Mesenchymal stem cell (in vitro differentiated cells and primary cell): ENCODE measurements at regions not wholly inside any gene's neighbourhood (a gene's known extent, or its start where the extent isn't known, plus 50 kb on each side); places are given as distances from the start of the nearest gene placed in this dataset.

Source experiments
- DNase-seq: peaks from one replicate; pipeline ENCODE4 v3.0.0-alpha.2; 2013
- H2AFZ ChIP-seq: one replicate; pipeline ENCODE4 v1.6.1; 2013; ENCODE audit warnings: low read depth, mild to moderate bottlenecking, control low read depth, inconsistent platforms, low read length, moderate library complexity
- H2AK5ac ChIP-seq: 2 replicates; pipeline ENCODE4 v1.6.1; 2013; ENCODE audit warnings: low read length, moderate library complexity, mild to moderate bottlenecking, inconsistent platforms; ENCODE audit not compliant: severe bottlenecking
- H2BK120ac ChIP-seq: one replicate; pipeline ENCODE4 v1.6.1; 2013; ENCODE audit warnings: low read depth, mild to moderate bottlenecking, inconsistent platforms, low read length, moderate library complexity
- H2BK12ac ChIP-seq, 2 experiments: one replicate each; pipeline ENCODE4 v1.6.1; 2013; ENCODE audit warnings: inconsistent platforms in 2 of 2, low read length in 2 of 2, mild to moderate bottlenecking in 2 of 2, moderate library complexity in 2 of 2, control low read depth in 1 of 2
- H2BK15ac ChIP-seq: one replicate; pipeline ENCODE4 v1.6.1; 2013; ENCODE audit warnings: mild to moderate bottlenecking, low read depth, inconsistent platforms; ENCODE audit not compliant: poor library complexity, severe bottlenecking
- H2BK5ac ChIP-seq: 2 replicates; pipeline ENCODE4 v1.6.1; 2013; ENCODE audit warnings: low read depth, mild to moderate bottlenecking, low read length, control low read depth, inconsistent platforms; ENCODE audit not compliant: poor library complexity, severe bottlenecking
- H3K14ac ChIP-seq, 2 experiments: one replicate each; pipeline ENCODE4 v1.6.1; 2013; ENCODE audit warnings: inconsistent platforms in 2 of 2, low read length in 2 of 2, control low read depth in 1 of 2, mild to moderate bottlenecking in 1 of 2, moderate library complexity in 1 of 2
- H3K18ac ChIP-seq, 2 experiments: one replicate each; pipeline ENCODE4 v1.6.1; 2013; ENCODE audit warnings: inconsistent platforms in 2 of 2, low read length in 2 of 2, control low read depth in 1 of 2, low read depth in 1 of 2, mild to moderate bottlenecking in 1 of 2
- H3K23ac ChIP-seq, 2 experiments: one replicate each; pipeline ENCODE4 v1.6.1; 2013; ENCODE audit warnings: inconsistent platforms in 2 of 2, low read length in 2 of 2, mild to moderate bottlenecking in 2 of 2, moderate library complexity in 2 of 2, control low read depth in 1 of 2
- H3K27ac ChIP-seq: 2 replicates; pipeline ENCODE4 v1.5.1; 2013; ENCODE audit warnings: mild to moderate bottlenecking, moderate library complexity, low read length, control low read depth, inconsistent platforms; ENCODE audit not compliant: poor library complexity, severe bottlenecking
- H3K27me3 ChIP-seq, 2 experiments: 2 replicates each; pipeline versions ENCODE4 v1.6.1 to v1.7.0; 2013; ENCODE audit warnings: low read length in 2 of 2, mild to moderate bottlenecking in 2 of 2, moderate library complexity in 2 of 2, control low read depth in 1 of 2, inconsistent platforms in 1 of 2; ENCODE audit not compliant: control insufficient read depth in 1 of 2, insufficient read depth in 1 of 2
- H3K36me3 ChIP-seq, 2 experiments: 2 replicates each; pipeline versions ENCODE4 v1.6.1 to v1.7.0; 2013; ENCODE audit warnings: low read length in 2 of 2, control low read depth in 1 of 2, inconsistent platforms in 1 of 2, low read depth in 1 of 2, mild to moderate bottlenecking in 1 of 2; ENCODE audit not compliant: insufficient read depth in 2 of 2, control insufficient read depth in 1 of 2
- H3K4ac ChIP-seq, 2 experiments: one replicate each; pipeline ENCODE4 v1.6.1; 2013; ENCODE audit warnings: inconsistent platforms in 2 of 2, low read length in 2 of 2, mild to moderate bottlenecking in 2 of 2, moderate library complexity in 2 of 2, control low read depth in 1 of 2, low read depth in 1 of 2
- H3K4me1 ChIP-seq: 2 replicates; pipeline ENCODE4 v1.6.1; 2013; ENCODE audit warnings: low read depth, low read length, control low read depth; ENCODE audit not compliant: control insufficient read depth, insufficient read depth
- H3K4me2 ChIP-seq: 2 replicates; pipeline ENCODE4 v1.6.1; 2013; ENCODE audit warnings: low read length, mild to moderate bottlenecking, inconsistent platforms; ENCODE audit not compliant: poor library complexity, severe bottlenecking
- H3K4me3 ChIP-seq, 2 experiments: 2 replicates each; pipeline versions ENCODE4 v1.5.1 to v1.7.0; 2013; ENCODE audit warnings: low read length in 2 of 2, mild to moderate bottlenecking in 2 of 2, control low read depth in 1 of 2, low read depth in 1 of 2; ENCODE audit not compliant: insufficient read depth in 1 of 2
- H3K79me1 ChIP-seq: replicated peaks from 2 replicates; pipeline ENCODE4 v1.6.1; 2013; ENCODE audit warnings: mild to moderate bottlenecking, control low read depth, low read length, inconsistent platforms; ENCODE audit not compliant: poor library complexity, severe bottlenecking
- H3K9ac ChIP-seq: 2 replicates; pipeline ENCODE4 v1.7.0; 2013; ENCODE audit warnings: mild to moderate bottlenecking, low read length, moderate library complexity
- H3K9me3 ChIP-seq: 2 replicates; pipeline ENCODE4 v1.7.0; 2013; ENCODE audit warnings: mild to moderate bottlenecking, low read length; ENCODE audit not compliant: control insufficient read depth
- H4K8ac ChIP-seq: one replicate; pipeline ENCODE4 v1.6.1; 2013; ENCODE audit warnings: inconsistent platforms, mild to moderate bottlenecking, low read length, moderate library complexity
- H4K91ac ChIP-seq: one replicate; pipeline ENCODE4 v1.6.1; 2013; ENCODE audit warnings: mild to moderate bottlenecking, low read length, inconsistent platforms
- WGBS: methylation state at CpG from one replicate; pipeline ENCODE4 v1.1.7; 2013; ENCODE audit warnings: mixed read lengths; 5-methylcytosine and 5-hydroxymethylcytosine counted together

- Histone ChIP-seq H3K4me3 (no peak overlapping the region), H2BK120ac (no peak overlapping the region), H2BK12ac (no peak overlapping the region), H3K36me3 (peaks cover 0 to 2% of the 10 kb centered on the region in 2 experiments), H2BK5ac (no peak overlapping the region), H3K23ac (no peak overlapping the region), H3K4ac (no peak overlapping the region), H3K14ac (no peak overlapping the region), H3K4me2 (no peak overlapping the region), H3K9me3 (no peaks in the 10 kb centered on the region), H2BK15ac (no peak overlapping the region), H3K27ac (no peak overlapping the region), H4K91ac (peak overlapping the region; percentile 56), H3K18ac (no peak overlapping the region), H3K9ac (no peak overlapping the region), H2AK5ac (no peak overlapping the region), H2AFZ (no peak overlapping the region), H3K79me1 (no peaks in the 10 kb centered on the region), H3K27me3 (no peaks in the 10 kb centered on the region), H3K4me1 (no peaks in the 10 kb centered on the region), H4K8ac (no peak overlapping the region)
- DNase-seq: no peak
- WGBS: 97% methylated on average over 29 of the region's 29 CpGs
These were observed 67.3 kb upstream of the VWDE start for GRCh38 chr7:12470930-12471329.

DNA sequence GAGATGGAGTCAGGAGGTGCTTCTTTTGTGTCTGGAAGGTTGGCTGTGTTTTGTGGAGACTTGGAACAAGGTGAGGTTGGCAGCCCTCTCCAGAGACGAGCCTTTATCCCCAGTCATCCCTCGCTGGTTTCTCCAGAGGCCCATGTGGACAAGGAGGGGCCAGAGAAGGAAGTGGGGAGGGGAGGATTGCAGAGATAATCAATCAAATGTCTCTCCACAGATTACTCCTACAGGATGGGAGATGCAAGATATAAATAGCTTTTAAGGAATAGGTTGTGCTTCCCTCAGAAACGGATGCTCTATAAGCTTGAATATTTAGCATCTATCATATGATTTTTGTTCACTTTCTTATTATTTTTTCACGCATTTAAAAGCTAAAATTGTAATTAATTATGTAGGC, 70.4 kb upstream of the VWDE start:
- Histone ChIP-seq H3K4me2 (no peak overlapping the region), H3K4me1 (no peaks in the 10 kb centered on the region), H2AFZ (no peak overlapping the region), H3K9me3 (no peaks in the 10 kb centered on the region), H2BK120ac (no peak overlapping the region), H3K36me3 (peaks cover 0 to 2% of the 10 kb centered on the region in 2 experiments), H2BK5ac (no peak overlapping the region), H2BK12ac (no peak overlapping the region), H4K8ac (no peak overlapping the region), H3K18ac (peak overlapping the region in 1 of 2 experiments; percentile 19), H3K4me3 (no peak overlapping the region), H3K23ac (no peak overlapping the region), H2AK5ac (no peak overlapping the region), H3K4ac (no peak overlapping the region), H3K79me1 (no peaks in the 10 kb centered on the region), H4K91ac (no peak overlapping the region), H3K27ac (no peak overlapping the region), H2BK15ac (no peak overlapping the region), H3K9ac (no peak overlapping the region), H3K14ac (no peak overlapping the region), H3K27me3 (no peaks in the 10 kb centered on the region)
- no CpG with 5 or more reads among the region's 4 CpGs for whole genome bisulfite sequencing
- no peak for DNase-seq

DNA sequence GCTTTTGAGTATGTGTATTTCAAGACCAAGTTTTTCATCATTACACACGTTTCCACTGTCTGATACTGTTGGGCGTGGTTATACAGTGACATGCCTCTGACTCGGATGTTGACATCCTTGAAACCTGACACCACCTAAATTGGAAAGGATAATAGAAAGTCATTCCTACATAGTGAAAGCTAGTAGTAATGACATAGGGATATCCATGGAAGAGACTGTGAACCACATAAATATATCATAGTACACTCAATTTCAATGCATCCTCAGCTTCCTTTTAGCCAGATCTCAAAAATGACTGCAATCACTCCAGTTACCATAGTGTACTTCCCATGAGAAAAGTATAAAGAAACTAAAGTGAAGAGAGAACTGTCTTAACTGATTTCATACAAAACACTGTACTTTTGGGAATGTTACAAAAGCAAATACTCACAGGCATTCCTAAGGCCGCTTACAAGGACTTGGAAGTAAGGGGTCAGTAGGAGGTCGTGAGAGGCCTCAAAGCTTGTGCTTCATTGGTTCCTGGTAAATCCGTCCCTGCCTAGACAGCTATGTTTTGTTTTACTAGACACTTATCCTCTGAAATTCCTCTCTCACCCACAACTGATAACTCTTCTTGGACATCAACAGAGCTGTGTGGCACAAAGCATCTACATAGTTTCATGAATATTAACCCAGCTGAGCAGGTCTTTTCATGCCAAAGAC, 71.8 kb upstream of the VWDE start:
- no peak overlapping the region for H3K27ac ChIP-seq
- H3K18ac ChIP-seq: no peak overlapping the region
- peak; percentile 87 for DNase-seq
- peak overlapping the region in 1 of 2 experiments; percentile 49 for H2BK12ac ChIP-seq
- no peak overlapping the region for H3K4me2 ChIP-seq
- no peak overlapping the region for H2BK120ac ChIP-seq
- peak overlapping the region; percentile 28 for H3K9ac ChIP-seq
- H3K23ac ChIP-seq: no peak overlapping the region
- H3K27me3 ChIP-seq: no peaks in the 10 kb centered on the region
- peaks cover 0 to 2% of the 10 kb centered on the region in 2 experiments for H3K36me3 ChIP-seq
- WGBS: 24% methylated on average over 3 of the region's 6 CpGs
- peak overlapping the region in 1 of 2 experiments; percentile 37 for H3K4ac ChIP-seq
- H3K4me3 ChIP-seq: no peak overlapping the region
- H2AFZ ChIP-seq: no peak overlapping the region
- H3K79me1 ChIP-seq: no peaks in the 10 kb centered on the region
- H3K4me1 ChIP-seq: no peaks in the 10 kb centered on the region
- no peak overlapping the region for H2BK15ac ChIP-seq
- no peak overlapping the region for H4K8ac ChIP-seq
- H3K14ac ChIP-seq: no peak overlapping the region
- H2AK5ac ChIP-seq: no peak overlapping the region
- H2BK5ac ChIP-seq: no peak overlapping the region
- no peak overlapping the region for H4K91ac ChIP-seq
- no peaks in the 10 kb centered on the region for H3K9me3 ChIP-seq

DNA sequence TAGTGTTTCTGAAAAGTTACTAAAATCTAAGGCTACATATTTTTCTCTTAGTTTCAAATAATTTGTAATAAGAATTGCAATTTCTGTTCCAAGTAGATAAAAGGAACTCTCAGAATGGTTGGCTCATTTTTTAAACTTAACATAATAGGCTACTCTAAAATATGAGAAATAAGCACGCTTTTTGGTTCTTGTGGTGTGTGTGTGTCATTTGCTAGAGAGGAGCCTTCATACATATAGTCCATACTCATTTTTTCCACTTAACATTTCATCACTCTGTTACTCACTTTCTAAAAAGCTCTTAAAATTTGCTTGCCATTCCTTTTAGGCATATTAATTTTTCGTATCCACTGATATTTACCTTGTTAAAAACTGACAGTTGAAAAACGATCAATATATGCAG, 74.0 kb upstream of the VWDE start:
- Histone ChIP-seq H3K4me3 (no peak overlapping the region), H3K4ac (no peak overlapping the region), H3K9ac (no peak overlapping the region), H4K8ac (no peak overlapping the region), H3K79me1 (no peaks in the 10 kb centered on the region), H3K23ac (no peak overlapping the region), H3K14ac (no peak overlapping the region), H3K36me3 (no peaks in the 10 kb centered on the region), H3K18ac (no peak overlapping the region), H3K4me1 (no peaks in the 10 kb centered on the region), H3K27me3 (no peaks in the 10 kb centered on the region), H2BK15ac (no peak overlapping the region), H2AK5ac (no peak overlapping the region), H3K4me2 (no peak overlapping the region), H2BK5ac (no peak overlapping the region), H3K27ac (no peak overlapping the region), H3K9me3 (no peaks in the 10 kb centered on the region), H2AFZ (no peak overlapping the region), H2BK12ac (no peak overlapping the region), H2BK120ac (no peak overlapping the region), H4K91ac (no peak overlapping the region)
- DNase-seq: no peak
- WGBS: 100% methylated on average over 1 of the region's 3 CpGs
